LNCAP (cell line): ENCODE measurements at regions not wholly inside any gene's neighbourhood (a gene's known extent, or its start where the extent isn't known, plus 50 kb on each side); places are given as distances from the start of the nearest gene placed in this dataset.
A peak's percentile ranks its signal among the peaks of the same experiment; 100 is the strongest.

ENCODE experiments used
- TF ChIP-seq, protein P1 (sequence below): fragments of 450-650 bp; IDR thresholded peaks from 2 replicates; pipeline ENCODE4 v1.5.1; 2017; ENCODE audit warnings: mild to moderate bottlenecking

DNA sequence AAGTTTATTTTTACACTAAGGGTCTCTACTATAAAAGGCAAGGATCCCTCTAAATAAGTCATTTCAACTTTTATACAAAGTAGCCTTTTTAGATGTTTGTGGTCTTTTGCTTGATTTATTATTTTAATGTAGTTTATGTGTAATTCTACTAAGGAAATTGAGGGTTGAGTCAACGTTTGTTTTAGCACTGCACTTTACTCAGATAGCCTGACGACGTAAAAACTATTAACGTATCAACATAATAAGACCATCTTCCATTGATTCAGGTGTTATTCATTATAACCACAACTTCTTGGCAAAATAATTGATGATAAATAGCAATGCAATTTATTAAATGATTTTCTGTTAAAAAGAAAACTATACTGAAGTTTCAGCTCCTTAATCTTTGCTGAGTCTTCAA is 1103.6 kb upstream of the ACVR2A start:
- TF ChIP-seq, protein P1, sequence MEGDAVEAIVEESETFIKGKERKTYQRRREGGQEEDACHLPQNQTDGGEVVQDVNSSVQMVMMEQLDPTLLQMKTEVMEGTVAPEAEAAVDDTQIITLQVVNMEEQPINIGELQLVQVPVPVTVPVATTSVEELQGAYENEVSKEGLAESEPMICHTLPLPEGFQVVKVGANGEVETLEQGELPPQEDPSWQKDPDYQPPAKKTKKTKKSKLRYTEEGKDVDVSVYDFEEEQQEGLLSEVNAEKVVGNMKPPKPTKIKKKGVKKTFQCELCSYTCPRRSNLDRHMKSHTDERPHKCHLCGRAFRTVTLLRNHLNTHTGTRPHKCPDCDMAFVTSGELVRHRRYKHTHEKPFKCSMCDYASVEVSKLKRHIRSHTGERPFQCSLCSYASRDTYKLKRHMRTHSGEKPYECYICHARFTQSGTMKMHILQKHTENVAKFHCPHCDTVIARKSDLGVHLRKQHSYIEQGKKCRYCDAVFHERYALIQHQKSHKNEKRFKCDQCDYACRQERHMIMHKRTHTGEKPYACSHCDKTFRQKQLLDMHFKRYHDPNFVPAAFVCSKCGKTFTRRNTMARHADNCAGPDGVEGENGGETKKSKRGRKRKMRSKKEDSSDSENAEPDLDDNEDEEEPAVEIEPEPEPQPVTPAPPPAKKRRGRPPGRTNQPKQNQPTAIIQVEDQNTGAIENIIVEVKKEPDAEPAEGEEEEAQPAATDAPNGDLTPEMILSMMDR, result no peak

DNA sequence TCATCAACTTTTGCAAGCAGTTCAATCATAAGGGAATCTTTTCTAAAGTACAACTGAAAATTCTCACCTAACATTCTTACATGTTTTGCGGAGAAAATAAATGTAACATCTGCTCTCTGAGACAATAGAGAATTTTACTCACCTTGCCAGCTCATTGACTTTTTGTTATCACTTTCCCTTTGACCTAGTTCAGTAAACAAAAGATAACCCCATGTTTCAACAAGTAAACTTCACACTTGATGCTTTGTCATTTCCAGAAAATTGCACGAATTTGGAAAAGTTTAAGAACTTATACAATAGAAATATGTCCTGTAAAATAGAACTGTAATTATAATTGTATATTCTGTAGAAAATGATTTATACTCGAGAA is 1110.0 kb upstream of the ACVR2A start:
- TF ChIP-seq, protein P1, result no peak

DNA sequence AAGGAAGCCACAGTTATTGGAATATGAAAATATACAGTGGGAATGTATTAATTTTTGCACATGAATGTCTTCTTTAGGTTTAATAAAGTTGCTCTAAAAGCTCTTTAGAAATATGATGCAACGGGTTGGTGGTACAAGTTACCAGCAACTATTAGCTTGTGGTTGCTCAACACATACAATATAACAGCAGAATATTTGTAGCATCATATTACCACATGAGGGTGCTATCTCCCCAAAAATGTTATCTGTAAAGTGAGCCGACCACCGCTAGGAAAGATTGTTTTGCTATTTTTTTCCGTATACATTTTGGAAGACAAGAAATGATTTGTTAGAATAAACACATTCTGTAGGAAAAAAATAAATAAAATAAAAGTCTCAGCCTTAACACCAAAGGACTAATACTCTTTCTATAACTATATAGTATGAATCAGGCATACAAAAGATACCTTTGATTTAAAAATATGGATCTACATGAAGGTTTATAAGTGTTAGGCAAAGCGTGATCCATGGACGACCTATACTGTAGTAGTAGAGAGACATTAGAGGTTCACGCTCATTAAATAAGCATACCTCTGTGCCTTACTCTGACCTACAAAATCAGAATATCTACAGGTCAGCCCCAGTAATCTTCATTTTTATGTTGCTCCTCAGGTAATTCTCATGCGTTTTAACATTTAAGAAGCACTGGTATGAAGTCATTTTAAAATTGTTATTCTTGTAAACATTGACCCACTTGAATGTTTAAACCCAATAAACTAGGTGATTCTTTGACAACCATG is 1110.6 kb upstream of the ACVR2A start:
- TF ChIP-seq, protein P1, result peak; percentile 63

DNA sequence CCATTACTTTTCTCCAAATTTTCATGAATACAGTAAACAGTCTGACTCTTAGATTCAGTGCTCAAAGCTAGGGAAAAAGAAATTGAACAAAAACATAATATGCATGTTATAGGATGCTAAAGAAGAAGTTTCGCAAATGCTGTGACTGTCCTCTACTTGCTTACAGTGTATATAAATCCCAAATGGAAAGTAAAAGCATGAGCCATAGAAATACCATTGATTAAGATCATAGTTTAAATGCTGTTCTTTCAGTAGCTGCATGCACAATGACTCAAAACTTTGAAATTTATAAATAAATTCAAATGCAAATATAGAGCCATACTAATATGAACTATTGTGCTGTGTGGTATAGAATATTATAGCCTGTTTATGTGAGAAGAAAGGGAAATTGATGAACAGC is 1113.9 kb upstream of the ACVR2A start:
- TF ChIP-seq, protein P1, result no peak

DNA sequence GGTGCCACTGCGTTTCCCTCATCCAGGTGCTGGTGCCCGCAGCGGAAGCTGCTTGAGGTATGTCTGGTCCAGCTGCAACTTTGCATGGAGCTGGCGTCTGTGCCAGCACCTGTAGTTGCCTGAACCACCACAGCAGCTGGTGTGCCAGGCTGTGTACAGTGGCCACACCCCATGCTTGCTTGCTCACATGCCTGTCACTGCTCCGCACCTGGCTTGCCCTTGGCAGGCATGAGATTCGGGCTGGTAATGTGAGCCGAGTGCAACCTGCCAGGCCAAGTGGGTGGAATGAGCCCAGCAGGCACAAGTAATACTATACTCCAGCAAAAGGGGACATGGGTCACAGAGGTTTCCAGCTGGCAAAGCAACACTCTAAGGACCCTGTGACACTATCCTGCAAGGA is 1123.3 kb upstream of the ACVR2A start:
- TF ChIP-seq, protein P1, result no peak

DNA sequence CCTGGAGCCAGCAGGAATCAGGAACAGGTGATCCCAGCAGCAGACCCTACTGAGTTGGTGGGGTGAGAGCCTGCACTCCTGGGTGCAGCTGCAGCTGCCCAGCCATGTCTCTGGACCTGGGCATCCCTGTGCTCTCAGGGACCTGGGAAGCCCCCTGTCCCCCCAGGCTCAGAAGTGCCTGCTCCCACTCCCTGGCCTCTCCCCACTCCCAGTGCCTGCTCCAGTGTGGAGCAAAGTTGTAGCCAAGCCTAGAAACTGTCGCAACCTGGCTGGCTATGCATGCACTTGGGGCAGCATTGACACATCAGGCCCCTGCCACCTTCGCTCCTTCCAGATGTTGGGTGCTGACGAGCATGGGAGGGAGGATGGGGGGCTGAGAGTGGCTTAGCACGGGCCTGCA is 1124.7 kb upstream of the ACVR2A start:
- TF ChIP-seq, protein P1, result no peak

DNA sequence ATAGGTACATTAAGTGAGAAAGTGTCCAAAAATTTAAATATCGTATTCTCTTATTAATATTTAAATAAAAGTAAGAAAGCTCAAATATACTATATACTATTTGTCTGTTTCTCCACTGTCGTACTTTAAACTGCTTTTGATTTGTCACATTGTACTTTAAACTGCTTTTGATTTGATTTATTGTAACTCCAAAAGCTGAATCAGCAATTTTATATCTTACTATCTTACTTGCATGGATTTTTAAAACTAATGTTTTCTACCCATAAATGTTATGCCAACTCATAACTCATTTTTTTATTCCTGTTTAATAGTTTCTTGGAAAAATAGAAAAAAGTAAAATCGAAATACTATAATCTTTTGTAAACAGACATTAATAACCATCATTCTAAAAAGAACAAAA is 1128.2 kb upstream of the ACVR2A start:
- TF ChIP-seq, protein P1, result no peak

DNA sequence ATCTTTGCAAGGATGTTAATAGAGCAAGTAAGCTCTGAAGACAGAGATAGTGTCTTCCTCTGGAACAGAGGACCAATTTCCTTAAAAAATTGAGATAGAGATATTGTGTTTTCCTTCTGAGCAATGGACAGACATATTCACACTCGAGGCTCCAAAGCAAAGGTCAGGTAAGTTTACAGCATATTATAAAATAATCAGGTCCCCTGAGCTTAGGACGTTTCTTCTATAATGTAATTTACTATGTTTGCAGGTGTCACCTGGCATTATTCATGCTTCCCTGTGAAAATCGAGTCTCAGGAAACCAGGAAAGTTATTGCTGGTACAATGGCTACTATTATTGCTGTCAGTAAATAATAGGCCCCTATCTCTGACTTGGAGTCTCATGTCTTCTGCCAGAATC is 1135.8 kb upstream of the ACVR2A start:
- TF ChIP-seq, protein P1, result no peak
